A673 (cell line): ENCODE measurements at regions not wholly inside any gene's neighbourhood (a gene's known extent, or its start where the extent isn't known, plus 50 kb on each side); places are given as distances from the start of the nearest gene placed in this dataset.

Experiments
- BruUV-seq: library from RNA; stranded (reverse); fragments of 400-500 nt; replicated peaks from 2 replicates; lab custom pipeline; 2021; lab: Mats Ljungman, UMichigan
- CTCF ChIA-PET: fragments of 300-600 bp; sonication (Branson Sonifier 250); formaldehyde crosslinking; loops from one replicate; lab custom pipeline; 2022; ENCODE audit warnings: antibody characterized with exemption; lab: Charles Lee
- POLR2A ChIA-PET: fragments of 300-600 bp; sonication (Branson Sonifier 250); formaldehyde crosslinking; loops from one replicate; lab custom pipeline; 2022; ENCODE audit warnings: antibody characterized with exemption; ENCODE audit not compliant: low non-redundant PET; lab: Charles Lee
- DNase-seq: peaks from one replicate; pipeline ENCODE4 v3.0.0-alpha.2; 2015; ENCODE audit warnings: low spot score
- H3K27ac ChIP-seq: fragments of 200-600 bp; sonication (generic); 2 replicates; pipeline ENCODE4 v1.5.1; 2016; ENCODE audit warnings: mixed run types, low read depth, mild to moderate bottlenecking, mixed read lengths, antibody characterized with exemption, low read length; ENCODE audit not compliant: poor library complexity, severe bottlenecking
- H3K27me3 ChIP-seq: fragments of 200-600 bp; sonication (generic); replicated peaks from 2 replicates; pipeline ENCODE4 v1.6.1; 2017; ENCODE audit warnings: mixed run types, low read depth, mild to moderate bottlenecking, mixed read lengths, antibody characterized with exemption, low read length; ENCODE audit not compliant: insufficient read depth, poor library complexity
- H3K36me3 ChIP-seq: fragments of 200-600 bp; sonication (generic); 2 replicates; pipeline ENCODE4 v1.6.1; 2016; ENCODE audit warnings: mixed run types, mild to moderate bottlenecking, mixed read lengths, antibody characterized with exemption, low read length; ENCODE audit not compliant: insufficient read depth, poor library complexity, severe bottlenecking
- H3K4me1 ChIP-seq: fragments of 200-600 bp; sonication (generic); 2 replicates; pipeline ENCODE4 v1.6.1; 2017; ENCODE audit warnings: mixed run types, mild to moderate bottlenecking, mixed read lengths, antibody characterized with exemption, low read length; ENCODE audit not compliant: insufficient read depth, poor library complexity, severe bottlenecking
- H3K4me3 ChIP-seq: fragments of 200-600 bp; sonication (generic); 2 replicates; pipeline ENCODE4 v1.5.1; 2016; ENCODE audit warnings: low read depth, mixed run types, mild to moderate bottlenecking, mixed read lengths, low read length; ENCODE audit not compliant: poor library complexity, severe bottlenecking
- H3K9me3 ChIP-seq: fragments of 200-600 bp; sonication (generic); 2 replicates; pipeline ENCODE4 v1.6.1; 2016; ENCODE audit warnings: mixed run types, low read depth, mild to moderate bottlenecking, mixed read lengths, antibody characterized with exemption, low read length; ENCODE audit not compliant: poor library complexity, severe bottlenecking
- CTCF ChIP-seq: fragments of 300-800, 200-600 bp; sonication (generic); conservative IDR thresholded peaks from 2 replicates; pipeline ENCODE4 v1.5.1; 2017; ENCODE audit warnings: low read depth, mild to moderate bottlenecking, antibody characterized with exemption, low read length, moderate library complexity, mixed read lengths
- EZH2 ChIP-seq: fragments of 200-600 bp; sonication (generic); IDR thresholded peaks from 2 replicates; pipeline ENCODE4 v1.6.1; 2017; ENCODE audit warnings: borderline replicate concordance, low read depth, mild to moderate bottlenecking, mixed read lengths, antibody characterized with exemption, low read length; ENCODE audit not compliant: poor library complexity, severe bottlenecking
- intact Hi-C: fragments of 100-400 bp; cut with micrococcal nuclease; formaldehyde crosslinking; loops from one replicate; pipeline ENCODE4 v1.10.0; 2022; ENCODE audit not compliant: unreplicated experiment

- Histone ChIP-seq H3K27ac (no peak overlapping the region), H3K27me3 (no peaks in the 10 kb centered on the region), H3K36me3 (no peaks in the 10 kb centered on the region), H3K4me1 (peaks cover 29% of the 10 kb centered on the region), H3K4me3 (no peak overlapping the region), H3K9me3 (no peaks in the 10 kb centered on the region)
- CTCF ChIA-PET: no interaction called here
- BruUV-seq: no TSS peak
- intact Hi-C loops: no loop called here
- DNase-seq: peak; percentile 83
- POLR2A ChIA-PET: interaction anchor here (0.6 kb wide), 1 partner anchor 103 kb away, joined by 3 read pairs; no protein-coding TSS in a partner anchor
- TF ChIP-seq EZH2 (no peak), CTCF (no peak)
Observed at GRCh38 chr9:88808019-88808656, 183.1 kb upstream of the S1PR3 start.

- CTCF ChIA-PET: no interaction called here
Observed at GRCh38 chr9:88808761-88809354, 182.4 kb upstream of the S1PR3 start.

GRCh38 chr9:88809355-88810161 lies 181.7 kb upstream of the S1PR3 start:
- H3K27me3 ChIP-seq: no peaks in the 10 kb centered on the region
- H3K4me1 ChIP-seq: peaks cover 24% of the 10 kb centered on the region
- no peaks in the 10 kb centered on the region for H3K36me3 ChIP-seq
- intact Hi-C loops: no loop called here
- no peaks in the 10 kb centered on the region for H3K9me3 ChIP-seq
- TF ChIP-seq EZH2: no peak
- no peak for TF ChIP-seq CTCF
- BruUV-seq: no TSS peak
- H3K4me3 ChIP-seq: no peak overlapping the region
- H3K27ac ChIP-seq: no peak overlapping the region
- ChIA-PET CTCF (no interaction called here), POLR2A (no interaction called here)
- DNase-seq: no peak

More at GRCh38 chr9:88808761-88809354, 182.4 kb upstream of the S1PR3 start:
- no TSS peak for BruUV-seq
- no peak for DNase-seq
- no peaks in the 10 kb centered on the region for H3K36me3 ChIP-seq
- TF ChIP-seq CTCF (no peak), EZH2 (no peak)
- no peak overlapping the region for H3K27ac ChIP-seq
- no peak overlapping the region for H3K4me3 ChIP-seq
- POLR2A ChIA-PET: interaction anchor here (0.6 kb wide), 1 partner anchor 104 kb away, joined by 3 read pairs; no protein-coding TSS in a partner anchor
- H3K4me1 ChIP-seq: peaks cover 26% of the 10 kb centered on the region
- no peaks in the 10 kb centered on the region for H3K27me3 ChIP-seq
- intact Hi-C loops: no loop called here
- no peaks in the 10 kb centered on the region for H3K9me3 ChIP-seq
